HG03378 (cell line): ENCODE measurements at regions not wholly inside any gene's neighbourhood (a gene's known extent, or its start where the extent isn't known, plus 50 kb on each side); places are given as distances from the start of the nearest gene placed in this dataset.
A peak's percentile ranks its signal among the peaks of the same experiment; 100 is the strongest.
"Not testable (repeated sequence)": the region's sequence is repeated elsewhere in the genome, so short reads cannot be mapped to it uniquely, and the experiment has no call there.

Experiments
- ATAC-seq: cut with Tn5 transposase; IDR thresholded peaks from one replicate; pipeline ENCODE4 v1.9.1; 2021; ENCODE audit warnings: mild to moderate bottlenecking, moderate library complexity; ENCODE audit not compliant: unreplicated experiment

- ATAC-seq: peak; percentile 86
Measured at GRCh38 chr4:146124023-146124680, 51.4 kb upstream of the LSM6 start.

- ATAC-seq: peak; percentile 36
Measured at GRCh38 chr4:146123231-146123630, 52.3 kb upstream of the LSM6 start.

GRCh38 chr4:146122398-146122797, 53.1 kb upstream of the LSM6 start:
- no peak for ATAC-seq

GRCh38 chr4:146121757-146122156, 53.8 kb upstream of the LSM6 start:
- ATAC-seq: no peak

GRCh38 chr4:146119845-146120404, 55.6 kb upstream of the LSM6 start:
- no peak for ATAC-seq

GRCh38 chr4:146114066-146114465, 61.5 kb upstream of the LSM6 start:
- ATAC-seq: no peak

GRCh38 chr4:146113171-146113570, 62.3 kb upstream of the LSM6 start:
- ATAC-seq: no peak

- ATAC-seq: no peak
Measured at GRCh38 chr4:146112389-146112788, 63.1 kb upstream of the LSM6 start.

- ATAC-seq: peak; percentile 58
Measured at GRCh38 chr4:146110871-146111485, 64.5 kb upstream of the LSM6 start.

- no peak for ATAC-seq
Measured at GRCh38 chr4:146108756-146109155, 66.8 kb upstream of the LSM6 start.

- ATAC-seq: no peak
Measured at GRCh38 chr4:146107587-146108240, 67.8 kb upstream of the LSM6 start.

GRCh38 chr4:146105464-146105863, 70.1 kb upstream of the LSM6 start:
- peak; percentile 25 for ATAC-seq

- ATAC-seq: no peak
Measured at GRCh38 chr4:146104541-146104940, 71.0 kb upstream of the LSM6 start.

GRCh38 chr4:146104052-146104451, 71.5 kb upstream of the LSM6 start:
- not testable (repeated sequence) for ATAC-seq

GRCh38 chr4:146099585-146099984, 75.9 kb upstream of the LSM6 start:
- ATAC-seq: no peak

GRCh38 chr4:146098978-146099377, 76.5 kb upstream of the LSM6 start:
- ATAC-seq: peak; percentile 51

GRCh38 chr4:146098397-146098796, 77.1 kb upstream of the LSM6 start:
- peak; percentile 83 for ATAC-seq

GRCh38 chr4:146096371-146096770, 79.1 kb upstream of the LSM6 start:
- no peak for ATAC-seq

GRCh38 chr4:146095860-146096259, 79.7 kb upstream of the LSM6 start:
- no peak for ATAC-seq

- ATAC-seq: no peak
Measured at GRCh38 chr4:146095091-146095690, 80.3 kb upstream of the LSM6 start.

- no peak for ATAC-seq
Measured at GRCh38 chr4:146088690-146089089, 86.8 kb upstream of the LSM6 start.

- no peak for ATAC-seq
Measured at GRCh38 chr4:146087856-146088255, 87.7 kb upstream of the LSM6 start.
